ENCODE measurements at regions not wholly inside any gene's neighbourhood (a gene's known extent, or its start where the extent isn't known, plus 50 kb on each side); places are given as distances from the start of the nearest gene placed in this dataset.

- TF ChIP-seq CTCF (conservative IDR thresholded peaks at IDR 0.05 in 1 of 2, IDR thresholded peaks at IDR 0.05 in 1 of 2; ENCODE audit: low read depth in 1 of 2, low read length in 2 of 2) (no peak), EZH2 (IDR thresholded peaks at IDR 0.05; ENCODE audit: low read length, missing control alignments) (no peak)
Observed at GRCh38 chr1:87632232-87632631, 303.6 kb downstream of the LMO4 start.

Data from fibroblast of lung (primary cell).